GM18502 (cell line): ENCODE measurements at regions not wholly inside any gene's neighbourhood (a gene's known extent, or its start where the extent isn't known, plus 50 kb on each side); places are given as distances from the start of the nearest gene placed in this dataset.
"Not testable (repeated sequence)": the region's sequence is repeated elsewhere in the genome, so short reads cannot be mapped to it uniquely, and the experiment has no call there.

ENCODE experiments used
- ATAC-seq: cut with Tn5 transposase; IDR thresholded peaks from one replicate; pipeline ENCODE4 v1.9.1; 2021; ENCODE audit warnings: mild to moderate bottlenecking; ENCODE audit not compliant: unreplicated experiment, poor library complexity

DNA sequence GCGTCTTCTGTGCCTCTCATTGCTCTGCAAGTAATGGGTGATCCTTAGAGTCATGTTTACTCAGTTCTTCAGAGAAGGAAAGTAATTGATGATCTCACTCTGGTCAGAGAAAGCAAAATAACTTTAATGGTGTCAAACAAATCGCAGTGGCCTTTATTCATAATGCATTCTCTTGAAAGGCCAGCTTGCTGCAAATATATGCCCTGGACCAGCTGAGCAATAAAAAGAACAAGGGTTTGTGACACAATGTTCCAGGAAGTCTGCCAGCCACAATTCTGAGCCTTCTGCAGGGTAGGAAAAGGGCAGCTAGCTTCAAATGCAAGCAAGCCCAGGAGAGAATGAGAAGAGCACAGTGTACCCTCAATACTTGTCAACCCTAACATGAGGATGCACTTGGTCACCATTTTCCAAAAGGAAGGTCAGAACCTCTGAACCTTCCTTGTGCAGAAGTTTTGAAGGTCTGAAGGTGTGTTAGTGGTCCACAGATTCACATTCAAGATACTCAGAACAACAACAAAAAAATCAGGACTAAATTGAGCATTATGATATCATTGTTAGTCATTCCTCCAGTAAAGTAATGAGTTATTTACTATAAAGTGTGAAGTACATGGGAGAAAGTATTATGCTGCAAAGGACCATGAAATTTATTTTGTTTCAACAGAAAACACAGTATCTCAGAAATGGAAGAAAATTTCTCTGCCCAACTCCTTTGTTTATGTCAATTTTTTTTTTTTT, 355.6 kb downstream of the PAX3 start:
- no peak for ATAC-seq

DNA sequence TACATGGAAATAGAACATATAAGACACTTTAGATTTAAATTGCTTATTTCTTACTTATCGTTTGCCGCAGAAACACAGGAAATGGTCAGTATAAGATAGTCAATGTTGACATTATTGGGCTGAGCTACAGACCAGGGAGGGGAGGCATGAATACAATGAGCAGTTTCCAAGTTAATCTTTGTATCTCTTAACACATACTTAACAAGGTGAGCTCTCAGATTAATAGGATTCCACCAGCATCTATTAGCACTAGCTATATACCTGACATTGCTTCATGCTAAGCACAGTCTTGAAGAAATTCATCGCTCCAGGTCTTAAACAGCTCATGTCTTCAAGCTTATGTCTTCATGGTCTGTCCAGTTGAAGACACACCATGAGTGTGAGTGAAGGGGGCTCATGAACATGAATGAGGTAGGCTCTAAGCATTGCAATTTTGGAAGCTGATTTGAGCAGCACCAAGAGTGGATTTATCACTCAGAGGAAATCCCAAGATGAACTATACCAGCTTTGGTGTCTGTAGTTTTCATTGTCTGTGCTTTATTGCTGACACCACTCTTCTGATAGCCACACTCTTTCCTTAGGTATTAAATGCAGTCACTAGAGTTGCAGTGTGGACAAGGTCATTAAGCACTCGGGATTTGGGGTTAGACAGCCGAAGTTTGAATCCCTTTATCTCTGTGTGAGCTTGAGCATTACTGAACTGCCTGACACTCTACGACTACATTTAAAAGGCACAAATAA, 359.3 kb upstream of the EPHA4 start:
- ATAC-seq = no peak

DNA sequence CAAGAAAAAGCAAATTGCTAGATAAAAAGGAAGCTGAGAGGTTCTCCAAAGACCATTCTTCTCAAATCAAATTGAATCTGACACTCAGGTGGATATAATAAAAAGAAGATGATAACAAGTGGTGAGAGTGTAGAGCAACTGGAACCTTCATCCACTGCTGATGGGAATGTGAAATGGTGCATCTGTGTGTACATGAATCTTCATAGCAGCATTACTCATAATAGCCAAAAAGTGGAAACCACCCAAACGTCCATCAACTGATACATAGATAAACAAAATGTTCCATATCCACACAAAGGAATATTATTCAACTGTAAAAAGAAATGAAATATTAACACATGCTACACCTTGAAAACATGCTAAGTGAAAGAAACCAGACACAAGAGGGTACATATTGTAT, 357.2 kb upstream of the EPHA4 start:
- ATAC-seq = peak; percentile 69

GRCh38 chr2:221926327-221926726, 354.2 kb upstream of the EPHA4 start:
- ATAC-seq = no peak

DNA sequence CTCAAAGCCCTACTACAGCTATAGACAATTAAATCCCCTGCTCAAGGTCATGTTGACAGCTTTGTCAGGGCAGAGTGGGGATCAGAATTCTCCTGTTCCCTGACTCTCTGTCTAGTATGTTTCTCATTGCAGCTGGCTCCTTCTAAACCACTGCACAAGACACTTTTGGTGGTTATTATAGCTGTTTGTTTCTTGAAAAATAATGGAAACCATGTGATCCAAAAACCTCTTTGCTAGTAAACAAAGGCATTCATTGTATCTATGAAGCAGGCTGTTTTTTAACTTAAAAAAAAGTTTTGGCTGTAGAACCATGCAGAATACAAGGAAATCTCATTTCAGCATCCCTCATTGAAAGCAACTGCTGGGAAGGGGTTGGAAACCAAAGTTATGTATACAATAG, 352.5 kb upstream of the EPHA4 start:
- ATAC-seq = no peak

DNA sequence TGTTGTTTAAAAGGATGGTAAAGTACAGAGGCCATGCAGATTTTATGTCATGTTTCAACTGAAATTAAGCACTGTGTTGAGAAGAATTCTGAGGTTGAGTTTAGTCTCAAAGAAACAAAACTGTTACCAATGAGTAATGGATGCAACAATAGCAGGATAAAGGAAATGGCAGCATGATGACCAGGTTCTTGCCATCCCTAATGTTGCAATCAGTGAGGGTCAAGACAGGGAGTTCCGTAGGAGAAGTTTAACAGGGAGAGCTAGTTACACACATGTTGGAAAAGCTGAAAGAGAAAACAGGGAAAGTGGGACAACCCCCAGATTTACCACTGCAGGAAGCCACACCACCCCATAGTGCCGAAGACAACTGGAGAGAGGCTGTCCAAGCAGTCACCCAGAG, 343.8 kb upstream of the EPHA4 start:
- ATAC-seq = no peak

GRCh38 chr2:221914334-221914880, 342.3 kb upstream of the EPHA4 start:
- ATAC-seq = no peak

DNA sequence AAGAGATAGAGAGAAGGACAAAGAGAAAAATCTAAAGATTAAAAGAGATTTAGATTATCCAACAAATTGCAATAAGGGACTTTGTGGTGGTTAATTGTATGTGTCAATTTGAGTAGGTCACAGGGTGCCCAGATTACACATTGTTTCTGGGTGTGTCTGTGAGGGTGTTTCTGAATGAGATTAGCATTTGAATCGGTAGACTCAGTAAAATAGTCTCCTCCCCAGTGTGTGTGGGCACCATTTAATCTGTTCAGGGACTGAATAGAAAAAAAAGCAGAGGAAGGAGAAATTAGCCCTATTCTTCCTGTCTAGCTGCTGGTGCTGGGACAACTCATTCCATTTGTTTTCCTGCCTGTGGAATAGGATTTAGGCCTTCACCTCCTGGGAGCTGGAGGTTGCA, 339.8 kb upstream of the EPHA4 start:
- no peak for ATAC-seq

DNA sequence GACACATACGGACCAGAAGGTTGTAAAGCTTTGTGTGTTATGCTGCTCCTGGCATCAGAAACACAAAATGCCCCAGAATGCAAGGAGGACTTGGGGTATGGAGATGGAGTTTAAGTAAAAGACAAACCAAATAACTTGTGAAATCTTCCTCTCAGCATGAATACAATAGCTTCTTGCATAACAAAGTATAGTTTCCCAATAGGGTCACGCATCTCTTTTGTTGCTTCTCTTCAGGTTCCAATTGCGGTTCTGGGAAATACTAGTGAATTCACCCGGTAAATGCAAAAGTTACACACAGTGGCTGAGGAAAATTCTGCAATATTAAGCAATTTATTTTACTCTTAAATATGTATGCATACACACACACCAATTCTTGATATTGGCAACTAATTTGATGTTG, 339.2 kb upstream of the EPHA4 start:
- ATAC-seq = no peak

GRCh38 chr2:221908518-221908917, 336.4 kb upstream of the EPHA4 start:
- no peak for ATAC-seq

- no peak for ATAC-seq
Measured at GRCh38 chr2:221897718-221898117, 325.6 kb upstream of the EPHA4 start.

GRCh38 chr2:221896505-221897151, 324.5 kb upstream of the EPHA4 start:
- no peak for ATAC-seq

DNA sequence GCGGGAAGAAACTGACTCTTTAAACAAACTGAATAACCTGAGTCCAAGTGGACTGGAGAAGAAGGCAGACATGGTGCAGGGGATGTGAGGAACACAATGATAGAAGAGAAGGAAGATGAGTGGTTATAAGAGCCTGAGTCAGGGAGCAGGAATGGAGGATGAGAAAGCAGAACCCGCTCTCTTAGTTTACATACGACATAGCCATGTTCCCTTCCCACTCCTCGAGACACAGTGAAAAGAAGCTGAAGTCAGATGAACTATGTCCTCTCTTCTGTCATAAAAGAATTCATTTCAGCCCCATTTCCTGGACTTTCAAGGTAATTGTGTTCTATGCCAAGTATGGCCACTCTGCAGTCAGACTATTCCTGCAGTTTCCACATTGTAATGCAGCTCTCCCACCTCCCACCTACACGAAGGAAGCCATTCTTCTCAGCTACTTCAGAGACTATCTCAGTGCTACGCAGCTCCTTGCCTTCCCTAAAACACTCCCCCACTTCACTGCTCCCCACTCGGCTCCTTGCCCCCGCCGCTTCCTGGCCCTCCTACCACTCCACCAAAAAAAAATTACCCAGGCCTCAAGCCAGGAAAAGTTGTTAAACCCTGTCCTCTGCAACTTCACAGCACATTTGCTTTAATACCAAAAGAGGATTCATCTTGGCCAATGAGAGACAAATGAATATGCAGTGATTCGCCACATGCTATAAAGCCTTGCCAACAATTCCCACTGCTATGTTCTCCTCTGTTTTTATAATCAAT, 323.4 kb upstream of the EPHA4 start:
- no peak for ATAC-seq

DNA sequence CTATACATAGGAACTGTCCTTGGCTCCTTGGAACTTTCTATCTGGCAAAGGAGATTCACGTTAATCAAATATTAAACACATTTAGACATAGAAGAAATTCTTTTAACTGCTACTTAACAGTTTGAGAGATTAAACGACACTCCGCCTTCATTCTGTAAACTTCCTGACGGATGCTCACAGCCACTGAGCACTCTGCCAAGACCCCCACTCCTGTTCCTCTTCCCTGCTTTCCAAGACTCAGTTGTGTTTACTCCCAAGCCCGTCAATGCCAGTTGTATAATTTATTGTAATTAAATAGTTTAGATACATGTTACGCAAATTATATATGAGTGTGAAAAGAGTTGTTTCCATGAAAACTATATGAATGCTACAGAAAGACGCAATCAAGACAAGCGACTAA, 321.4 kb upstream of the EPHA4 start:
- ATAC-seq = no peak

- ATAC-seq = not testable (repeated sequence)
Measured at GRCh38 chr2:221892006-221892405, 319.9 kb upstream of the EPHA4 start.

DNA sequence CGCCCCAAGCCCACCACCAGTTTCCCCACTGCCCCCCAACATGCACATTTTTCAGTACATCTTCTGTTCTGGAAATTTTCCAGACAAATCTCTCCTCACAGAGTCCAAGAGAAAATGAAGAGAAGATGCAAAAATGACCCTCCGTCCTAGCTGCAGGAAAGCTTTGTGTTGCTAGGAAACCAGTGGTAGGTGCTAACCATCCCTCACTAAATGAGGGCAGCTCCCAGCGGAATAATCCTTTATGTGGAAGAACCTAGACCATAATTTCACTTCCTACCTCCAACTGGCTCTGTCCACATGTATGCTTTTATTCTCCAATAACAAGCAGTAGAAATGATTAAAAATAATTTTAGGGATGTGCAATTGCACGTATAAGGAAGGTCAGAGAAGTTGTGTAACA, 311.9 kb upstream of the EPHA4 start:
- ATAC-seq = no peak

GRCh38 chr2:221876016-221876415, 303.9 kb upstream of the EPHA4 start:
- ATAC-seq = no peak

DNA sequence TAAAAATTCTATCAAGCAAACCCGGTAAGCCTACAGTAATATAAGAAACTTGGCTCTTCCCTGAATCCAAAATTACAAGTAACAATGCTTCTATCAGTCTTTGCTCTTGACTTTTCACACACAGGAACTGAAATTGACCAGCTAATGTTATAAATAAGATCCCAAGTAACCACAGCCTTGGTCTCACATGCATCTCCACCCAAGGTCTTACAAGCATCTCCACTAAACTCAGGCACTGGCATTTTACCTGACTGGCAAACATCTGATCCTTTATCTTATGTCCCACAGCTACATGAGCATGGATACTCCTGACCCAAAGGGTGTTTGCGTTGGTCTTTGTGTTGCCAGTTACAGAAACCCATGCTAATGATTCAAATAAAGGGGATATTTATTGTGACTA, 302.3 kb upstream of the EPHA4 start:
- no peak for ATAC-seq

- no peak for ATAC-seq
Measured at GRCh38 chr2:221857719-221858118, 285.6 kb upstream of the EPHA4 start.

DNA sequence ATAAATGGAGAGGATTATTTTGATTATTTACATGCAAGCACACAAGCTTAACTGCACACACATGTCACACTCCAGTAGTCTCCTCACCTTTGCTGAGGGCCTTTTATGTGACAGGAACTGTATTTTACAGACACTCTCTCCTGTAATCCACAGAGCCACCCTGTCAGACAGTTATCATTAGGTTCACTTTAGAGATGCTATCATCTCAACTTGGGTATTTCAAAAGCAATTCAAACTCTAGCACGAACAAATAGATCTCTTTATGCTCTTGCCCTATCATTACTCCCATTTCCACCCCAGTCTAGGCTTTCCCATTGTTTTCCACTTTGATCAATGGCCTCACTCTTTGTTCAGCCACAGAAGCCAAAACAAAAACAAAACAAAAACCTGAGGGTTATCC, 281.2 kb upstream of the EPHA4 start:
- ATAC-seq = no peak
